ENCODE measurements at regions not wholly inside any gene's neighbourhood (a gene's known extent, or its start where the extent isn't known, plus 50 kb on each side); places are given as distances from the start of the nearest gene placed in this dataset.

GRCh38 chr3:177257625-177258024 is 60.3 kb upstream of the TBL1XR1 start:
- TF ChIP-seq ESRRG (CRISPR knock-in tag; IDR thresholded peaks at IDR 0.05): no peak
- no peak for TF ChIP-seq TOX (CRISPR knock-in tag; IDR thresholded peaks at IDR 0.05; ENCODE audit: borderline replicate concordance)
- no peak for TF ChIP-seq ZC3H10 (CRISPR knock-in tag; IDR thresholded peaks at IDR 0.05)
- no peak for TF ChIP-seq PATZ1 (CRISPR knock-in tag; IDR thresholded peaks at IDR 0.05; ENCODE audit: borderline replicate concordance)
- no peak for TF ChIP-seq ZFP30 (CRISPR knock-in tag; IDR thresholded peaks at IDR 0.05)
- no peak for TF ChIP-seq ZNF8 (CRISPR knock-in tag; IDR thresholded peaks at IDR 0.05)
- TF ChIP-seq BACH2 (CRISPR knock-in tag; IDR thresholded peaks at IDR 0.05; ENCODE audit: borderline replicate concordance): no peak
- TF ChIP-seq ZNF565 (CRISPR knock-in tag; conservative IDR thresholded peaks at IDR 0.05; ENCODE audit: low read depth): no peak
- no peak for ATAC-seq

- no peak for ATAC-seq
- no peak for TF ChIP-seq ZNF8 (CRISPR knock-in tag; IDR thresholded peaks at IDR 0.05)
- TF ChIP-seq OSR1 (CRISPR knock-in tag; IDR thresholded peaks at IDR 0.05): no peak
- no peak for TF ChIP-seq TOX (CRISPR knock-in tag; IDR thresholded peaks at IDR 0.05; ENCODE audit: borderline replicate concordance)
- no peak for TF ChIP-seq ZNF70 (CRISPR knock-in tag; IDR thresholded peaks at IDR 0.05)
- no peak for TF ChIP-seq CSDC2 (CRISPR knock-in tag; IDR thresholded peaks at IDR 0.05)
- no peak for TF ChIP-seq CREB5 (CRISPR knock-in tag; IDR thresholded peaks at IDR 0.05; ENCODE audit: low read depth)
- no peak for TF ChIP-seq ZFP3 (CRISPR knock-in tag; IDR thresholded peaks at IDR 0.05)
- TF ChIP-seq ZC3H10 (CRISPR knock-in tag; IDR thresholded peaks at IDR 0.05): no peak
- TF ChIP-seq BACH2 (CRISPR knock-in tag; IDR thresholded peaks at IDR 0.05; ENCODE audit: borderline replicate concordance): no peak
- no peak for TF ChIP-seq RARB (CRISPR knock-in tag; IDR thresholded peaks at IDR 0.05)
- TF ChIP-seq ESRRG (CRISPR knock-in tag; IDR thresholded peaks at IDR 0.05): no peak
- TF ChIP-seq PATZ1 (CRISPR knock-in tag; IDR thresholded peaks at IDR 0.05; ENCODE audit: borderline replicate concordance): no peak
- TF ChIP-seq ZFP30 (CRISPR knock-in tag; IDR thresholded peaks at IDR 0.05): no peak
- no peak for TF ChIP-seq POU6F1 (CRISPR knock-in tag; IDR thresholded peaks at IDR 0.05; ENCODE audit: borderline replicate concordance, low read depth)
- no peak for TF ChIP-seq GLIS3 (CRISPR knock-in tag; IDR thresholded peaks at IDR 0.05)
Observed at GRCh38 chr3:177262396-177262795, 65.1 kb upstream of the TBL1XR1 start.

- peak; percentile 54 for ATAC-seq
- TF ChIP-seq ZFP30 (CRISPR knock-in tag; IDR thresholded peaks at IDR 0.05): no peak
- no peak for TF ChIP-seq PATZ1 (CRISPR knock-in tag; IDR thresholded peaks at IDR 0.05; ENCODE audit: borderline replicate concordance)
- TF ChIP-seq RARB (CRISPR knock-in tag; IDR thresholded peaks at IDR 0.05): no peak
- no peak for TF ChIP-seq CSRNP3 (CRISPR knock-in tag; IDR thresholded peaks at IDR 0.05)
- TF ChIP-seq CSDC2 (CRISPR knock-in tag; IDR thresholded peaks at IDR 0.05): no peak
- no peak for TF ChIP-seq ARNTL (CRISPR knock-in tag; IDR thresholded peaks at IDR 0.05; ENCODE audit: borderline replicate concordance, low read depth)
- no peak for TF ChIP-seq ZNF70 (CRISPR knock-in tag; IDR thresholded peaks at IDR 0.05)
- TF ChIP-seq ISL1 (CRISPR knock-in tag; IDR thresholded peaks at IDR 0.05): no peak
- TF ChIP-seq PPARA (CRISPR knock-in tag; IDR thresholded peaks at IDR 0.05; ENCODE audit: borderline replicate concordance): no peak
- TF ChIP-seq GLIS3 (CRISPR knock-in tag; IDR thresholded peaks at IDR 0.05): no peak
- TF ChIP-seq CREB5 (CRISPR knock-in tag; IDR thresholded peaks at IDR 0.05; ENCODE audit: low read depth): no peak
- no peak for TF ChIP-seq TCF4 (CRISPR knock-in tag; IDR thresholded peaks at IDR 0.05; ENCODE audit: borderline replicate concordance)
- no peak for TF ChIP-seq SNAI2 (CRISPR knock-in tag; IDR thresholded peaks at IDR 0.05)
- TF ChIP-seq TOX (CRISPR knock-in tag; IDR thresholded peaks at IDR 0.05; ENCODE audit: borderline replicate concordance): no peak
- TF ChIP-seq BACH2 (CRISPR knock-in tag; IDR thresholded peaks at IDR 0.05; ENCODE audit: borderline replicate concordance): no peak
Observed at GRCh38 chr3:177263615-177264368, 66.5 kb upstream of the TBL1XR1 start.

Measured in SK-N-SH treated with all-trans-retinoic acid at 6 μM for 48 hours (cell line).